ENCODE measurements at regions not wholly inside any gene's neighbourhood (a gene's known extent, or its start where the extent isn't known, plus 50 kb on each side); places are given as distances from the start of the nearest gene placed in this dataset.

- no peak overlapping the region for H3K27ac Mint-ChIP-seq
- H3K4me1 ChIP-seq (ENCODE audit: control insufficient read depth, insufficient read depth, low read length, poor library complexity, severe bottlenecking): no peaks in the 10 kb centered on the region
- DNase-seq (no peak), ATAC-seq (ENCODE audit: low read depth in 2 of 2) (no peak)
- H3K9me3 ChIP-seq (ENCODE audit: control insufficient read depth in 2 of 2, low read length in 2 of 2): no peaks in the 10 kb centered on the region
- H3K36me3 Mint-ChIP-seq: no peaks in the 10 kb centered on the region
- no peaks in the 10 kb centered on the region for H3K27me3 Mint-ChIP-seq
- peaks cover 0 to 2% (median 0%) of the 10 kb centered on the region in 7 donors for H3K9me3 Mint-ChIP-seq
- H3K27ac ChIP-seq (ENCODE audit: insufficient read depth, low read length, poor library complexity, severe bottlenecking): no peak overlapping the region
- H3K4me1 Mint-ChIP-seq: no peaks in the 10 kb centered on the region
- no peaks in the 10 kb centered on the region for H3K36me3 ChIP-seq (ENCODE audit: control insufficient read depth, insufficient read depth, low read length)
- no peak overlapping the region for H3K4me3 Mint-ChIP-seq
- no peaks in the 10 kb centered on the region for H3K27me3 ChIP-seq (ENCODE audit: control insufficient read depth, insufficient read depth, low read length)
- no peak overlapping the region for H3K4me3 ChIP-seq (ENCODE audit: low read depth, low read length)
Measured at GRCh38 chr20:57877995-57878394, 168.2 kb upstream of the PMEPA1 start.

GRCh38 chr20:57877131-57877824, 167.5 kb upstream of the PMEPA1 start:
- Histone ChIP-seq H3K9me3 (ENCODE audit: control insufficient read depth in 2 of 2, low read length in 2 of 2) (no peaks in the 10 kb centered on the region), H3K36me3 (ENCODE audit: control insufficient read depth, insufficient read depth, low read length) (no peaks in the 10 kb centered on the region), H3K4me3 (ENCODE audit: low read depth, low read length) (no peak overlapping the region), H3K27me3 (ENCODE audit: control insufficient read depth, insufficient read depth, low read length) (no peaks in the 10 kb centered on the region), H3K4me1 (ENCODE audit: control insufficient read depth, insufficient read depth, low read length, poor library complexity, severe bottlenecking) (no peaks in the 10 kb centered on the region), H3K27ac (ENCODE audit: insufficient read depth, low read length, poor library complexity, severe bottlenecking) (no peak overlapping the region)
- no peaks in the 10 kb centered on the region for H3K4me1 Mint-ChIP-seq
- no peak overlapping the region for H3K4me3 Mint-ChIP-seq
- DNase-seq (no peak), ATAC-seq (ENCODE audit: low read depth in 2 of 2) (no peak)
- H3K27me3 Mint-ChIP-seq: no peaks in the 10 kb centered on the region
- H3K36me3 Mint-ChIP-seq: no peaks in the 10 kb centered on the region
- peaks cover 0 to 2% (median 0%) of the 10 kb centered on the region in 7 donors for H3K9me3 Mint-ChIP-seq
- H3K27ac Mint-ChIP-seq: no peak overlapping the region

GRCh38 chr20:57876163-57876562, 166.3 kb upstream of the PMEPA1 start:
- Histone ChIP-seq H3K36me3 (ENCODE audit: control insufficient read depth, insufficient read depth, low read length) (no peaks in the 10 kb centered on the region), H3K4me1 (ENCODE audit: control insufficient read depth, insufficient read depth, low read length, poor library complexity, severe bottlenecking) (no peaks in the 10 kb centered on the region), H3K27me3 (ENCODE audit: control insufficient read depth, insufficient read depth, low read length) (no peaks in the 10 kb centered on the region), H3K4me3 (ENCODE audit: low read depth, low read length) (no peak overlapping the region), H3K27ac (ENCODE audit: insufficient read depth, low read length, poor library complexity, severe bottlenecking) (no peak overlapping the region), H3K9me3 (ENCODE audit: control insufficient read depth in 2 of 2, low read length in 2 of 2) (no peaks in the 10 kb centered on the region)
- Mint-ChIP-seq H3K4me1 (no peaks in the 10 kb centered on the region), H3K36me3 (no peaks in the 10 kb centered on the region), H3K27me3 (peaks cover 7% of the 10 kb centered on the region), H3K9me3 (peaks cover 0 to 2% (median 0%) of the 10 kb centered on the region in 7 donors), H3K4me3 (no peak overlapping the region), H3K27ac (no peak overlapping the region)
- no peak for DNase-seq
- ATAC-seq (ENCODE audit: low read depth in 2 of 2): no peak

GRCh38 chr20:57874141-57874540, 164.3 kb upstream of the PMEPA1 start:
- Mint-ChIP-seq H3K4me3 (no peak overlapping the region), H3K4me1 (no peaks in the 10 kb centered on the region), H3K27me3 (peaks cover 8% of the 10 kb centered on the region), H3K9me3 (peaks cover 0 to 2% (median 0%) of the 10 kb centered on the region in 7 donors), H3K27ac (no peak overlapping the region), H3K36me3 (no peaks in the 10 kb centered on the region)
- no peak for ATAC-seq (ENCODE audit: low read depth in 2 of 2)
- Histone ChIP-seq H3K36me3 (ENCODE audit: control insufficient read depth, insufficient read depth, low read length) (no peaks in the 10 kb centered on the region), H3K4me1 (ENCODE audit: control insufficient read depth, insufficient read depth, low read length, poor library complexity, severe bottlenecking) (no peaks in the 10 kb centered on the region), H3K27me3 (ENCODE audit: control insufficient read depth, insufficient read depth, low read length) (no peaks in the 10 kb centered on the region), H3K27ac (ENCODE audit: insufficient read depth, low read length, poor library complexity, severe bottlenecking) (no peak overlapping the region), H3K4me3 (ENCODE audit: low read depth, low read length) (no peak overlapping the region), H3K9me3 (ENCODE audit: control insufficient read depth in 2 of 2, low read length in 2 of 2) (no peaks in the 10 kb centered on the region)
- DNase-seq: no peak

GRCh38 chr20:57872816-57873409, 163.1 kb upstream of the PMEPA1 start:
- no peaks in the 10 kb centered on the region for H3K27me3 ChIP-seq (ENCODE audit: control insufficient read depth, insufficient read depth, low read length)
- H3K27ac ChIP-seq (ENCODE audit: insufficient read depth, low read length, poor library complexity, severe bottlenecking): no peak overlapping the region
- Mint-ChIP-seq H3K4me3 (no peak overlapping the region), H3K9me3 (peaks cover 0 to 2% (median 0%) of the 10 kb centered on the region in 7 donors), H3K36me3 (no peaks in the 10 kb centered on the region), H3K27ac (no peak overlapping the region), H3K4me1 (no peaks in the 10 kb centered on the region), H3K27me3 (peaks cover 8% of the 10 kb centered on the region)
- no peak for ATAC-seq (ENCODE audit: low read depth in 2 of 2)
- no peaks in the 10 kb centered on the region for H3K36me3 ChIP-seq (ENCODE audit: control insufficient read depth, insufficient read depth, low read length)
- H3K9me3 ChIP-seq (ENCODE audit: control insufficient read depth in 2 of 2, low read length in 2 of 2): no peaks in the 10 kb centered on the region
- no peak for DNase-seq
- no peak overlapping the region for H3K4me3 ChIP-seq (ENCODE audit: low read depth, low read length)
- no peaks in the 10 kb centered on the region for H3K4me1 ChIP-seq (ENCODE audit: control insufficient read depth, insufficient read depth, low read length, poor library complexity, severe bottlenecking)

GRCh38 chr20:57871237-57871632, 161.4 kb upstream of the PMEPA1 start:
- no peak for ATAC-seq (ENCODE audit: low read depth in 2 of 2)
- Mint-ChIP-seq H3K4me3 (no peak overlapping the region), H3K4me1 (peaks cover 0 to under 1% (median 0%) of the 10 kb centered on the region in 4 donors), H3K36me3 (no peaks in the 10 kb centered on the region), H3K27me3 (peaks cover 8% of the 10 kb centered on the region), H3K9me3 (peaks cover 0 to 2% (median 0%) of the 10 kb centered on the region in 7 donors), H3K27ac (no peak overlapping the region)
- peaks cover 2% of the 10 kb centered on the region for H3K27me3 ChIP-seq (ENCODE audit: control insufficient read depth, insufficient read depth, low read length)
- no peak for DNase-seq
- no peaks in the 10 kb centered on the region for H3K9me3 ChIP-seq (ENCODE audit: control insufficient read depth in 2 of 2, low read length in 2 of 2)
- no peak overlapping the region for H3K27ac ChIP-seq (ENCODE audit: insufficient read depth, low read length, poor library complexity, severe bottlenecking)
- H3K4me1 ChIP-seq (ENCODE audit: control insufficient read depth, insufficient read depth, low read length, poor library complexity, severe bottlenecking): no peaks in the 10 kb centered on the region
- H3K4me3 ChIP-seq (ENCODE audit: low read depth, low read length): no peak overlapping the region
- H3K36me3 ChIP-seq (ENCODE audit: control insufficient read depth, insufficient read depth, low read length): no peaks in the 10 kb centered on the region

GRCh38 chr20:57870597-57871236, 160.9 kb upstream of the PMEPA1 start:
- Mint-ChIP-seq H3K27me3 (peaks cover 9% of the 10 kb centered on the region), H3K27ac (no peak overlapping the region), H3K9me3 (peaks cover 0 to 1% (median 0%) of the 10 kb centered on the region in 7 donors), H3K4me3 (no peak overlapping the region), H3K36me3 (no peaks in the 10 kb centered on the region), H3K4me1 (peaks cover 0 to 6% (median 2%) of the 10 kb centered on the region in 4 donors)
- no peaks in the 10 kb centered on the region for H3K9me3 ChIP-seq (ENCODE audit: control insufficient read depth in 2 of 2, low read length in 2 of 2)
- no peaks in the 10 kb centered on the region for H3K36me3 ChIP-seq (ENCODE audit: control insufficient read depth, insufficient read depth, low read length)
- DNase-seq (no peak), ATAC-seq (ENCODE audit: low read depth in 2 of 2) (no peak)
- no peak overlapping the region for H3K27ac ChIP-seq (ENCODE audit: insufficient read depth, low read length, poor library complexity, severe bottlenecking)
- peaks cover 2% of the 10 kb centered on the region for H3K27me3 ChIP-seq (ENCODE audit: control insufficient read depth, insufficient read depth, low read length)
- no peak overlapping the region for H3K4me3 ChIP-seq (ENCODE audit: low read depth, low read length)
- H3K4me1 ChIP-seq (ENCODE audit: control insufficient read depth, insufficient read depth, low read length, poor library complexity, severe bottlenecking): no peaks in the 10 kb centered on the region

Measured in CD4-positive, CD25-positive, alpha-beta regulatory T cell (primary cell).